ENCODE measurements at regions not wholly inside any gene's neighbourhood (a gene's known extent, or its start where the extent isn't known, plus 50 kb on each side); places are given as distances from the start of the nearest gene placed in this dataset.
"Not testable (repeated sequence)": the region's sequence is repeated elsewhere in the genome, so short reads cannot be mapped to it uniquely, and the experiment has no call there.

GRCh38 chr12:76292891-76293290 lies 55.3 kb downstream of the BBS10 start:
- DNase-seq (ENCODE audit: low read depth in 3 of 3), result not testable (repeated sequence)

DNA sequence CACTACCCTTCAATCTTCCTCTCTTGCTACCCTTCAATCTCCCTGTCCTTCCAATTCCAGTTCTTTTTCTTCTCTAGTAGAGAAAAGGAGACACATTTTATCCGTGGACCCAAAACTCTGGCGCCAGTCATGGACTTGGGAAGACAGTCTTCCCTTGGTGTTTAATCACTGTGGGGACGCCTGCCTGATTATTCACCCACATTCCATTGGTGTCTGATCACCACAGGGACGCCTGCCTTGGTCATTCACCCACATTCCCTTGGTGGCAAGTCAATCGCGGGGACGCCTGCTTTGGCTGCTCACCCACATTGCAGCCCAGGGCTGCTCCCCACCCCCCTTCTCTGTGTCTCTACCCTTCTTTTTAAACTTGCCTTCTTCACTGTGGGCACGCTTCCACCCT lies 55.9 kb downstream of the BBS10 start:
- not testable (repeated sequence) for DNase-seq (ENCODE audit: low read depth in 3 of 3)

- no peak for DNase-seq (ENCODE audit: low read depth in 3 of 3)
Observed at GRCh38 chr12:76290963-76291859, 57.0 kb downstream of the BBS10 start.

- no peak for DNase-seq (ENCODE audit: low read depth in 3 of 3)
Observed at GRCh38 chr12:76288218-76288617, 60.0 kb downstream of the BBS10 start.

DNA sequence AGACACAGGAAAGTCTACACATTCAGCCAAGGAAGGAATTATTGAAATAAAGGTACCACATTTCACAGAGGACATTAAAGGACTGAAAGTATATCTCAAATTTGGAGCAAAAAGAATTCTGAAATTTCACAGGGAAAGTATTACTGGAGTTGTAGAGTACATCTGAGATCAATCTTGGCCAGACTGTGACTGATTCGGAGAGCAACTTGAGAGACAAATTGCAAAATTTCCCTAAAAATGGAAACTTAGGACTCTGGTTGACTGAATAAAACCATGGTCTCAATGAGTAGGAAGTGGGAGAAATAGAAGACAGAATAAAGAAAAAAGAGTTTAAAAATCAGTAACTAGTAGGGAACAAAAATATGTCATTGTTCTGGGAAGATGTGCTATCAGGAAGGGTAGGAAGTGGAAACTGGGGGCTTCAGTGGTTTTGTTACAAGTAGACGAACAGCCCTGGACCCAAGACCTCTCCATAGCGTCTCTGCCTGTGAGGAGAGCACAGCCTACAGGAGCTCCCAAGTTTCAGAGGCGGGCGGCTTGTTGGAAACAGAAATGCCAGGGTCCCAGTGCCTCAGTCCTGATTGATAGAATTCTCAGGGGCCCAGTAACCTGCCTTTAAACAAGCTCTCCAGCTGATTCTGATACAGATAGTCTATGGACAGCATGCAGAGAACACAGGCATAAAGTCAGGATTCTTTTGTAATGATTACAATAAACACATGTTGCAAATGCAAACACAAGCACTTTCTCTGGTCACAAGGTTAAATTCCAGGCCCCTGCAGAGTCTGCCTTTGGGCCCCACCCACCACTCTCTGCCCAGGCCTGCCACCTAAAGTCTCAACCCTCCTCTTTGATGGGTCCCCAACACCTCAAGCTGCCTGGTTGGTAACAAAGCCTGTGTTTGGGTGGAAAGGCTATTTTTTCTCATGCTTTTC lies 63.1 kb downstream of the BBS10 start:
- DNase-seq (ENCODE audit: low read depth in 3 of 3), result no peak

GRCh38 chr12:76282744-76283143 lies 65.5 kb downstream of the BBS10 start:
- no peak for DNase-seq (ENCODE audit: low read depth in 3 of 3)

DNA sequence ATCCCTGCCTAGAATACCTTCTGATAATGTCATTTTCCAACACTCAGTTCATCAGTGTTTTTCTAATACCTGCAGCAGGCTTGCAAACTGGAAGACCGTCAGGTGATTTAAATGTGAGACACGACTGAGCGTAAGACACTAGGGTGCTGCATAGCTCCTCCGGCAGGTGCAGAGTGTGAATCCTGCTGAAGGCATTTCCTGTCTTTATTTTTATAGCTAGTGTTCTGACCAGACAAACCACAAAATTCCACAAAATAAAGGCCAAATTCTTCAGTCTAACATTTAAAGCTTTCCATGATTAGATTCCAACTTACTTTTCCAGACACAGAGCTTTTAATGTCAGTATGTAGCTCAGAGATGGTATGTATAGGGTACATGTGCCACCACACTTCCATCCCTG lies 70.7 kb downstream of the BBS10 start:
- no peak for DNase-seq (ENCODE audit: low read depth in 3 of 3)

- no peak for DNase-seq (ENCODE audit: low read depth in 3 of 3)
Observed at GRCh38 chr12:76276499-76277151, 71.6 kb downstream of the BBS10 start.

- DNase-seq (ENCODE audit: low read depth in 3 of 3), result no peak
Observed at GRCh38 chr12:76275511-76276093, 72.6 kb downstream of the BBS10 start.

GRCh38 chr12:76274420-76275083 lies 73.7 kb downstream of the BBS10 start:
- peak in 2 of 3 experiments; percentile 6 to 31 for DNase-seq (ENCODE audit: low read depth in 3 of 3)

GRCh38 chr12:76272287-76272686 lies 75.9 kb downstream of the BBS10 start:
- DNase-seq (ENCODE audit: low read depth in 3 of 3), result no peak

DNA sequence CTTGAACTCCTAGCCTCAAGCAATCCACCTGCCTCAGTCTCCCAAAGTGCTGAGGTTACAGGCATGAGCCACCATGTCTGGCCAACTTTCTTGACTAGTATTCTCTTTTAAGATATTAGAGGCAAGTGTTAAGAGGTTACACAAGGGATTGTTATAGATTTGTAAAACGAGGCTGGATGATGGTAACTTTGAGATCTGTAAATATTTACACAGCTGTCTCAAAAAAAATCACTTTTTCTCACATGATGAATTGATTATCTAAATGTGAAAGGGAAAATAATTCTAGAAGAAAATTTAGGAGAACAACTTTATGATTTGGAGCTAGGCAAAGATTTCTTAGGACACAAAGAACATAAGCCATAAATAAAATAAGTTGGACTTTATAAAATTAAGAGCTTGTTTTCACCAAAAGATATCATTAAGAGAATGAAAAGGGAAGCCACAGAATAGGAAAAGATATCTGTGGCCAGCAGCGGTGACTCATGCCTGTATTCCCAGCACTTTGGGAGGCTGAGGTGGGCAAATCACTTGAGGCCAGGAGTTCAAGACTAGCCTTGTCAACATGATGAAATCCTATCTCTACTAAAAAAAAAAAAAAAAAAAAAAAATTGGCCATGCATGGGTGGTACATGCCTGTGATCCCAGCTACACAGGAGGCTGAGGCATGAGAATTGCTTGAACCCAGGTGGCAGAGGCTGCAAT lies 77.4 kb downstream of the BBS10 start:
- DNase-seq (ENCODE audit: low read depth in 3 of 3), result no peak

- no peak for DNase-seq (ENCODE audit: low read depth in 3 of 3)
Observed at GRCh38 chr12:76268267-76268666, 79.9 kb downstream of the BBS10 start.

- no peak for DNase-seq (ENCODE audit: low read depth in 3 of 3)
Observed at GRCh38 chr12:76266797-76267196, 81.4 kb downstream of the BBS10 start.

- DNase-seq (ENCODE audit: low read depth in 3 of 3), result no peak
Observed at GRCh38 chr12:76265424-76266180, 82.6 kb downstream of the BBS10 start.

GRCh38 chr12:76264611-76265012 lies 83.6 kb downstream of the BBS10 start:
- no peak for DNase-seq (ENCODE audit: low read depth in 3 of 3)

- DNase-seq (ENCODE audit: low read depth in 3 of 3), result no peak
Observed at GRCh38 chr12:76263696-76264095, 84.5 kb downstream of the BBS10 start.

- no peak for DNase-seq (ENCODE audit: low read depth in 3 of 3)
Observed at GRCh38 chr12:76260390-76260748, 87.8 kb downstream of the BBS10 start.

DNA sequence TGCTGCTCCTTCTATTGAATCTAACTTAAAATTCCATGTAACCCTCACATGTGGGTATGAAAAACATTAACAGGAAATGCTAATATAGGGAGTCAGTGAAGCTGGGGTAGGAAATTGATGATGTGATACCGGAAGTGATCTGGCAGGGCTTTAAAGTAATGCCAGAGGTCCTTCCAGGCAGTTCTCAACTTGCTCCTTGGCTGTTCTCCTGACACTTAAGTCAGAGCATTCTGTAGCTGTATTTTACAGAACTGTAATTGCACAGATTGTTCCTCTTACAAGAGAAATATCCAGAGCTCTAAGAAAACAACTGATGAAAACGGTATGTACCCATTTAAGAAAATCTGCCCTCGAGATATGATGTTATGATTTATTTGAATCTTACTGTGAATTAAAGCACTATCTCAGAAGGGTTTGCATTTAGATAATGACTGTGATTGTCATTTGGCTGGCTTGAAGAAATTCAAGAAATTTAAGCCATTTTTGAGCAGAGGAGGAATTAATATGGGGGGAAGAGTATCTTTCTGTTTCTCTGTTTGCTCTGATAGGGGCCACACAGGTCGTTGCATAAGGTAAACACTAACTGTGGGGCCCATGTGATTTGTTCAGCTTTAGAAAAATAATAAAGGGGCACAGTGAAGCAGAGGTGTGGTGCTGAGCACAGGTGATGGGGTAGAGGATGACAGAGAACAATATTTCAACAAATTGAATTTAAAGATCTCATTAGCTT lies 88.4 kb downstream of the BBS10 start:
- no peak for DNase-seq (ENCODE audit: low read depth in 3 of 3)

Data from stimulated activated CD4-positive, alpha-beta T cell treated with anti-CD3 and anti-CD28 coated beads, TNF-alpha, amount 100 ng/mL, for 24 hours (primary cell).